ENCODE measurements at regions not wholly inside any gene's neighbourhood (a gene's known extent, or its start where the extent isn't known, plus 50 kb on each side); places are given as distances from the start of the nearest gene placed in this dataset.
"Not testable (repeated sequence)": the region's sequence is repeated elsewhere in the genome, so short reads cannot be mapped to it uniquely, and the experiment has no call there.

DNA sequence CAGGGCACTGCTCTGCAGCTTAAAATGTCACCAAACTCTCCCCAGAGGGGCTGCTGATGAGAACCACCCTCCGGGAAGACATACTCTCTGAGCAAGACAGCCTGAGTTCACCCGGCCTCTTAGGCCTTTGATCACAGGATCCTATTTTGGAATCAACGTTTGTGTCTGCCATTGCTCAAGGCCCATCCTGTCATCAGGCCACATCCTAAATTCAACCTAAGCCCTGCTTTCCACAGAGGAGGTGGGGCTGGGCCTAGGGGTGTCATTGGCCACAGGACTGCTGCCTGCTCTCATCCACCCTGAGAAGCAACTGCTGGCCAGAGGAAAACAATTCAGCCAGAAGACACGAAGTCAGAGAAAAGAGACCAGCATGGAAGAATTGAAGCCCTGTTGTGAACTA, 351.1 kb upstream of the IRX2 start:
- DNase-seq = no peak

DNA sequence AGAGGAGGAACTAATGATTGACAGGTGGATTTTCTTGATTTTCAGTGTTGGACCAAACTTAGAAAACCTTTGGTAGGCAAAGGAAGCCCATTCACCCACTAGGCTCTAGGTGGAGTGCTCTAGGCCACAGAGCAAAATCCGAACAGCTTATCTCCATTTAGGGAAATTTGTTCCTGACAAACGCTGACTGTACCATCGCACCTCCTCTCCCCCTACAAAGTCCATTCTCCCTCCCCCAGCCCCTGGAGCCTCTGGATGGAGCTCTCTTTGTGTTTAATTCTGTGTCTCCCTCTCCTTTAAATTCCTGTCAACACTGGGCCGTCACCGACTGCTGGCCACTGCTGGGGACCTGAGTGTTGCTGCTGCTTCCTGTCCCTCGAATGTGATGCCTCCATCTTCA, 350.1 kb upstream of the IRX2 start:
- no peak for DNase-seq

- no peak for DNase-seq
Measured at GRCh38 chr5:3100921-3101551, 349.6 kb upstream of the IRX2 start.

DNA sequence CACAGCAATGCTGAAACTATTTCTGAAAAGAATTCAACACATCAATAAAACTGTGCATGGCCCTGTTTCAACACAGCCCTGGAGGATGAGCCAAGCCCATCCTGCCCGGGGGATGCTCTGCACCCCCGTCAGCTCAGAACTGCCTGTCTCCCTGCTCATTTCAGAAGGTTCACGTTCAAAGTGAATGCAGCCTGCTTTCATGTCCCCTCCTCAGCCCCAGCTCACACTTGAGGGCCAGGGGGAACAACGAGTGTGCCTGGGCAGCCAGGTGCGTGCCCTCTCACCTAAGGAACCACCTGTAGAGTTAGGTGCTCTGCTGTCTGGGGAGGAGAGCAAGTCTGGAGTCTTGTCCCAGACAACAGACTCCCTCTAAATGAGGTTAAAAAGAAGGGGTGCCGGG, 348.5 kb upstream of the IRX2 start:
- DNase-seq = no peak

DNA sequence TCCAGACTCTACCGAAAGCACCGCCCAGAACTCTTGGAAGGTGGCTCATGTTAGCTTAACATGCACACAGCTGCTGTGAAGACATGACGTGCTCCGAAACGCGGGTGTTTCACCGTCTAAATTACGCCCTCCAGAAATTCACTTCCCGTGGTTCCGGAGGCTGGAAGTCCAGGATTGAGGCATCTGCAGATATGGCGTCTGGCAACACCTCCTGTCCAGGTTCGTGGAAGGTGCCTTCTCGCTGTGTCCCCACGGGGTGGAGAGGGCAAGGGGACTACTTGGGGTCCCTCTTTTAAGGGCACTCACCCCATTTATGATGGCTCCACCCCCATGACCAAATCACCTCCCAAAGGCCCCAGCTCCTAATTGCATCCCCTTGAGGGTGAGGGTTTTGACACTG, 348.0 kb upstream of the IRX2 start:
- DNase-seq = no peak

DNA sequence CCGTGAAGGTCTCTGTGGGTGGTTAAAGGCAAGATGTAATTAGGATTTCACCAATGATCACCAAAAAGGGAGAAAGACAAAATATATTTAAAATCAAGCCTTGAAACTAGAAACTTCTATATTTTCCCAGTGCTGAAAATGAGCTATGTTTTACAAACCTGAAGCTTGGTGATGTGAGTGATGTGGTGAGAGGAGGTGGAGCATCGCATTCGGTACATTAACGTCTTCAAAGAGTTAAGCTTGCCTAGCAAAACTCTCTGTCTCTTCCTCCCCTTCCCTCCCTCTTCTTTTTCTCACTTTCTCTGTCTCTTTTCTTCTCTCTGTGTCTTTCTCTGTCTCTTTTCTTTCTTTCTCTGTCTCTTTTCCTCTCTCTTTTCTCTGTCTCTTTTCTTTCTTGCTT, 347.3 kb upstream of the IRX2 start:
- DNase-seq = no peak

DNA sequence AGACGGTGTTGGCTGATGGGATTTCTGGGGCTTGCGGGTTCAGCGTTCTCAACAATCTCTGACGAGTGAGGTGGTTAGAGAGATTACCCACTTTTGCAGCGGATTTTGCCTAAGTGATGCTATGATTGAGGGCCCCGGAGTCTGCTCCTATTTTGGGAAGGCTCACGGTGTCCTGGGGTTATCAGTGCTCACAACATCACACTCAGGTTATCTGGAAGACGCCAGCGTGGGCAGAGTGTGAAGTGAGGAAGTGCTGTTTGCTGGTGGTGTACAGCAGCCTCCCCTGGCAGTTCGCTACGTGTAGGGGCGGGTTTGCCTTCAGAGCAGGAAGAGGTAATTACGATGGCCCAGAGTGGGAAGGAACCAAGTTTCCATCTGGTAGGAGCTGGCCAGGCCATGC, 341.2 kb upstream of the IRX2 start:
- DNase-seq = no peak

DNA sequence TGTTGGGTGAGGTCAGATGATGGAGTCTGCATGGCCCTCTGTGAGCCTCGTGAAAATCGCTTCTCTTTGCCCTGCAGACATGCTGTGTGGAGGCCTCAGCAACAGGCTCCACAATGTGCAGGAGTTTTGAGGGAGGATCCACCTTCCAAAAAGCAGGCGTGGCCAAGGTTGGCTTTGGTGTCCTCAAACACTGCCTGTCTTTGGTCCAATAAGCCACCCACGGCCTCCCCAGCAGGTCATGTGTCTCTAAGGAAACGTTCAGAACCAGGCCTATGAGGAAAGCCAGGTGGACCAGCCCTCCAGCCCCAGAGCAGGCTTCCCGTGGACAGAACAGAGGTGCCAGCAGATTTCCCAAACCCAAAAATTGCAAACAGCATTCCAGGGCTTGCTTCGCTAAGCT, 340.7 kb upstream of the IRX2 start:
- DNase-seq = no peak

GRCh38 chr5:3091040-3091774, 339.7 kb upstream of the IRX2 start:
- no peak for DNase-seq

- DNase-seq = not testable (repeated sequence)
Measured at GRCh38 chr5:3090305-3090704, 338.8 kb upstream of the IRX2 start.

DNA sequence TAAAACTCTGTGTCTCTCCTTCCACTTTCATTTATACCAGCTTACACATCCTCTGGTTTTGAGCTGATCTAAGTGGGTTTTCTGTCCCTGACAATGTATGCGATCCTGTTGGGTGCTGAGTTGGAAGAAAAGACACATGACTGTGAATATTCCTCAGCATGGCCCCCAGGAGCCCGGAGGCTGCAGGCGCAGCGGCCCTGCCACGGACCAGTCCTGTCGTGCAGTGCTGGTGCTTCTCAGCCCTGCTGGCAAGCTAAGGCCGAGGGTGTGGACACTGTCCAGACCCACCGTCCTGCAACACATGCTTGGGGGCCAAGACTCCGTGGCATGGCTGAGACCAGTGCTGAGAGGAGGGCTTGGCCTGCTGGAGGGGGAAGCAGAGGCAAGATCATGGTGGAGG, 328.9 kb upstream of the IRX2 start:
- no peak for DNase-seq

DNA sequence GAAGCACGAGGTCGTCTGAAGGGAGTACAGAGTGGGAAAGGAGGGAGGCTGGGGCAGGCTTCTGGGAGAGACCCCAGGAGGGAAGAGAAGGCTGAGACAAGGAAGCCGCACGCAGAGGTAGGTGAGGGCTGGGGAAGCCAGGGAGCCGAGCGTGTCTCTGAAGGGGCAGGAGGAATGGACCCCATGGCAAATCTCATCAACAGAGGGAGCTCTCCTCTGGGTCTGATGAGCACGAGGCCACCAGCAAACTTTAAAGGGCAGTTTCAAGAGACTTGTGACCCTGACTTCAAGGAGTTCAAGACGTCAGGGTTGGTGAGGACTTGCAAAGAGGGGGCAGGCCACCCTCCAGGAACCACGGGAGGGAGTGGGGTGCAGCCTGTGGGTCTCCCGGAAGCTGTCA, 326.2 kb upstream of the IRX2 start:
- no peak for DNase-seq

DNA sequence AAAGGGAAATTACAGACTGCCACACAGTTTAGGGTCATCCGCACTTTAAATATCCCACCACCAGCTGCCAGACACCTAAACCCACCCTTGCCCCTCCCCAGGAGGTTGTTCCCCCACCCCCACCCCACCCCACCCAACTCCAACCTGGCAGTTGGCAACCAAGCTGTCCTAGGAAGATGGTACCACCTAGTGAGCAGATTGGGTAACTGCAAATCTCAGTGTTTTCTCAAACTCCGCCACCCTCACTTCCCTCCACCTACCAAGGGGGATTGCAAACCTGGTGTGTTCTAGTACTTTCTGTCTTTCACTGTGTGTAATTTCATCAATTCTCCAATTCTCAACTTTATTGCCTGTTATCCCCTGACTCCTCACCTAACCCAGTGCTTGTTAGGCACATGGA, 323.8 kb upstream of the IRX2 start:
- DNase-seq = no peak

DNA sequence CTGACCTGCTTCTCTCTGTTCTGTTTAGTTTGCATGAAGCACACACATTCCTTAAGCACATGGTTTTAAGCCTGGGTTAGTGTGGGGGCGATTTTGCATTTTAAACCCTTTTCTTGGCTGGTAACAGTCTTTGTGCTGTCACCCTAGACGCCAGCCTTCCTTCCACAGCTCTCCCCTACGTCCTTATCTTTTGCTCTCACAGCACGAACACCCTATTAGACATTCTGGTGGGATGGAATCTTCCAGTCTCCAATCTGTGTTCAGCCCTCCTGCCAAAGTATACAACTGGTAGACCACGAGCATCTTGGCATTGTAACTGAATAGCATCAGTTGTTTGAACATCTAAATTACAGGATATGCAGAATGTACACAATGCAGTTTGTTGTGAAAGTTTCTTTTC, 316.9 kb upstream of the IRX2 start:
- DNase-seq = no peak

- no peak for DNase-seq
Measured at GRCh38 chr5:3060283-3060682, 308.8 kb upstream of the IRX2 start.

DNA sequence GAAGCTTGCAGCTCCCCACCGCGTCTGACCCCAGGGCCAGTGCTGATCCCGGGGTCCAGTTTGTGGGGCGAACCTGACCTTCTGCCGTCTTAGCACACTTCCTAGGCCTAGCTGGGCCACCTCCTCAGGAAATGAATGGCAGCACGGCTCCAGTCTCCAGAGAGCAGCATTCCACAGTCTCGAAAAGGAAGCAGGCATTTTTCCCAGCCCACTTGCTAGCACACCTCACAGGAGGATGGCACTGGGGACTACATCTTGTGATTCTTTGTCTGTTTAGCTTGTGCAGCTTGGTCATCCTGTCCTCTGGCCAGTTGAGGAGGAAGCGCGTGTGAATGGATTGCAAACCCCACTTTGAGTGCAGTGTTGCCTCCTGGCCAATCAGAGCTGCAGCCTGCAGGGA, 308.0 kb upstream of the IRX2 start:
- DNase-seq = no peak

DNA sequence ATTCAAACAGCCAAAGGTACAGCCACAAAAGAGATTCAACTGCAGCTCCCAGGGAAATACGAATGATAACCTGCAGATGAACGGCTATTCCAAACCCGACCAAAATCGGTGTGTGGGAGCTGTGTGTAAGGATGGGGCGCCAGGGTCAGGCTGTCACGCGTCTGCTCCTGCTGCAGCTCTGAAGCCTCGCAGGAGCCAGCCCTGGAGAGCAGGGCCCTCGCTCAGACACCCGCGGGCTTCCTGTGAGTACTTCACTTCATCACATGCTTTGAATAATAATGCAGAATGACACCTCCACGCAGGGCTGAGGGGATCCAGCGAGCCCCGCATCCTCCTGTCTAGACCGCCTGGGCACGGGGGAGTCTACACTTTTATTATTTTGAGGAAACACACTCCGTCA, 307.5 kb upstream of the IRX2 start:
- DNase-seq = no peak

DNA sequence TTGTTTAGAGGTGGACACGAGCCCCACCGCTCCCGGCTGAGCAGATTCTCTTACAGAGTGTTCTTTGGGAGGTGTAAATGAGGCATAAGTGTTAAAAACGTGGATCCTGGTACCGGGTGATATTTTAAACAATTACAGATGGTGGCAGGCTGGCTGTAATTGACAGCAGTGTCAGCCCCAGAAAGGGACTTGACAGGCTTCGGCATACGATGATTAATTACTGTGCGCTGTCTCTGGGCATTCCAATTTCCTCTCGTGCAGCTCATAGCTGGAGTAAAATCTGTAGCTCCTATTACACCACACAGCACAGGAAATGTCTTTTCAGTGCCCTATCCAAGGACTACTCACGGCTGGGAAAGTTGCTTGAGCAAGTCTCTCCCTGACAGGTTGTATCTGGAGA, 305.4 kb upstream of the IRX2 start:
- peak; percentile 1 for DNase-seq

- DNase-seq = no peak
Measured at GRCh38 chr5:3051400-3051799, 299.9 kb upstream of the IRX2 start.

- no peak for DNase-seq
Measured at GRCh38 chr5:3050863-3051262, 299.4 kb upstream of the IRX2 start.

DNA sequence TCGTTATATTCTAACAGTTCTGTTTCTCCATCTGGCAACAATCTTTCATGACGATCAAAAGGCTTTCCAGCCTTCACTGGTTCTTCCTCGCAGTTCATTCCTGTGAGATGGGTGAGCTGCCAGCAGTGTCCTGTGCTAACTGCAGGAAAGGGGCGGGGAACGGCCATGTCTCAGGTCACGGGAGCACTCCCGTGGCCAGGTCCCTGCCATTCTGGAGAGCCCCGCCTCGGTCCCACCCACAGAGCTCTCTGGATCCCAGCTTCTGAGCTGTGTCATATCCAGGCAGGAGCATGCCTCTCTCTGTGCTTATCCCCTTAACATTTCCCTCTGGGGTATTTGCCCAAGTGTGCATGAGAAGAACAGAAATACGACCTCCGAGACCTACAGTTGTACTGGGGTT, 297.8 kb upstream of the IRX2 start:
- DNase-seq = no peak

GRCh38 chr5:3047212-3047774, 295.8 kb upstream of the IRX2 start:
- no peak for DNase-seq

DNA sequence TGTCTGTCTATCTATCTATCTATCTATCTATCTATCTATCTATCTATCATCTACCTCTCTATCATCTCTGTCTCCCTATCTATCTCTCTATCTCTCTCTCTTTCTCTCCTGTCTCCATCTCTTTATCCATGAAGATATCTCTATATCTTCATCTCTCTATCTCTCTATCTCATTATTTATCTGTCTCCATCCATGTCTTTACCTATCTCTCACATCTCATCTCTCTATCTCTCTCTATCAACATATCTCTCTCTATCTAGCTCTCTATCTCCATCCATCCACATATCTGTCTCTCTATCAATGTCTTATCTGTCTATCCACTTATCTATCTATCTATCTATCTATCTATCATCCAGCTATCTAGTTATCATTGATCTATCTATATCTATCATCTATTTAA, 292.1 kb upstream of the IRX2 start:
- no peak for DNase-seq

GRCh38 chr5:3041001-3041400, 289.5 kb upstream of the IRX2 start:
- no peak for DNase-seq
